ENCODE measurements at regions not wholly inside any gene's neighbourhood (a gene's known extent, or its start where the extent isn't known, plus 50 kb on each side); places are given as distances from the start of the nearest gene placed in this dataset.

DNA sequence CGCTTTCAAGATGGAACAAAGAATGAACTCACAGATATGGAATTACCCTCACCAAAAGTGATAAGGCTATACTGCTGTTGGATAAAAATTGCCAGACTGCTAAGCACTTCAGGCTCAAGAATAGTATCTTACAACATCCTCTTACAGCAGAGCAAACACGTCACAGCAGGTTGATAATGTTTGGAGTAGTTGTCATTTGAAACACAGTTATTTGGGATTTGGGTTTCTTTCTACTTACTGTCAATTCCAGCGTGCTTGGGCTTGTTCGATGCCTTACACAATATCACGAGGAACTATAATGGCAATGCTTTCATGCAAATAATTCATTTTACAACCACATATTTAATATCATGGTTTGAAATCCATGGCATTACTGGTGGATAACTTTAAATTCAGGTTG lies 1223.7 kb upstream of the AGA start:
- no peak overlapping the region for H3K4me3 ChIP-seq (ENCODE audit: low read length)

DNA sequence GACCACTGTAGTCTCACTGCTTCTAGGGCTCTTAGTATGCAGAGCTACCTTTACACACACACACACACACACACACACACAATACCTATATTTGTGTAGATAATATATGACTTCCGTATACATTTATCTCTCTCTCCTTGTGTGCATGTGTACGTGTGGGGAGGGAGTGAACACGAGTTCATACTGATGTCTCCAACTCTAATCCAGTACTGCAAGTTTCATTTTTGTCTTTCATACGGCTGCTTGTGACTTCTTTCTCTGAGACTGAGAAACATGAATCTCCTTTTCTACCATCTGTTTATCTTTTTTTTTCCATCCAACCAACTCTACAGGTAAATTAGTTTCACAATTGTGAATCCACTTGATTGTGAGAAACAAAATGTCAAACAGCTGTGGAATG lies 1229.5 kb upstream of the AGA start:
- H2BK120ac ChIP-seq (ENCODE audit: low read depth, low read length) = no peak overlapping the region
- H3K56ac ChIP-seq (ENCODE audit: low read length) = no peak overlapping the region
- H3K27ac ChIP-seq (ENCODE audit: low read depth, low read length) = no peak overlapping the region
- no CpG with 5 or more reads among the region's 4 CpGs for WGBS (ENCODE audit: extremely low coverage, insufficient coverage, low lambda C conversion rate)
- no peak overlapping the region for H3K18ac ChIP-seq (ENCODE audit: low read length)
- H3K79me2 ChIP-seq (ENCODE audit: control insufficient read depth, insufficient read depth, low read length) = no peaks in the 10 kb centered on the region
- H3K4me3 ChIP-seq (ENCODE audit: low read length) = no peak overlapping the region
- H2BK5ac ChIP-seq (ENCODE audit: low read length) = no peak overlapping the region
- H3K27me3 ChIP-seq (ENCODE audit: insufficient read depth, low read length, poor library complexity) = no peaks in the 10 kb centered on the region
- no peak overlapping the region for H3K4me2 ChIP-seq (ENCODE audit: low read length)
- H4K5ac ChIP-seq (ENCODE audit: low read length) = no peak overlapping the region
- H3K9ac ChIP-seq (ENCODE audit: low read length) = no peak overlapping the region
- no peaks in the 10 kb centered on the region for H3K79me1 ChIP-seq (ENCODE audit: low read length)
- no peak overlapping the region for H3K4ac ChIP-seq (ENCODE audit: low read depth, low read length)
- no peaks in the 10 kb centered on the region for H3K36me3 ChIP-seq (ENCODE audit: control insufficient read depth, insufficient read depth, low read length)
- H3K23ac ChIP-seq (ENCODE audit: low read length) = no peak overlapping the region
- H2AK5ac ChIP-seq (ENCODE audit: low read length) = no peak overlapping the region
- no peaks in the 10 kb centered on the region for H3K4me1 ChIP-seq (ENCODE audit: control insufficient read depth, low read depth, low read length)
- H4K8ac ChIP-seq (ENCODE audit: low read depth, low read length) = no peak overlapping the region
- no peak overlapping the region for H2BK15ac ChIP-seq (replicated peaks; ENCODE audit: low read depth)
- DNase-seq = no peak

More for the DNA sequence above, 1223.7 kb upstream of the AGA start:
- Histone ChIP-seq H4K8ac (ENCODE audit: low read depth, low read length) (no peak overlapping the region), H4K5ac (ENCODE audit: low read length) (no peak overlapping the region), H3K9ac (ENCODE audit: low read length) (no peak overlapping the region), H2BK15ac (replicated peaks; ENCODE audit: low read depth) (no peak overlapping the region), H3K23ac (ENCODE audit: low read length) (no peak overlapping the region), H3K4me2 (ENCODE audit: low read length) (no peak overlapping the region), H2BK120ac (ENCODE audit: low read depth, low read length) (no peak overlapping the region), H3K18ac (ENCODE audit: low read length) (no peak overlapping the region), H3K56ac (ENCODE audit: low read length) (no peak overlapping the region), H3K4ac (ENCODE audit: low read depth, low read length) (no peak overlapping the region), H2BK5ac (ENCODE audit: low read length) (no peak overlapping the region), H3K79me2 (ENCODE audit: control insufficient read depth, insufficient read depth, low read length) (no peaks in the 10 kb centered on the region), H3K4me1 (ENCODE audit: control insufficient read depth, low read depth, low read length) (no peaks in the 10 kb centered on the region), H2AK5ac (ENCODE audit: low read length) (no peak overlapping the region), H3K27me3 (ENCODE audit: insufficient read depth, low read length, poor library complexity) (no peaks in the 10 kb centered on the region), H3K36me3 (ENCODE audit: control insufficient read depth, insufficient read depth, low read length) (no peaks in the 10 kb centered on the region), H3K27ac (ENCODE audit: low read depth, low read length) (no peak overlapping the region), H3K79me1 (ENCODE audit: low read length) (no peaks in the 10 kb centered on the region)
- no peak for DNase-seq
- no CpG with 5 or more reads among the region's 5 CpGs for WGBS (ENCODE audit: extremely low coverage, insufficient coverage, low lambda C conversion rate)

DNA sequence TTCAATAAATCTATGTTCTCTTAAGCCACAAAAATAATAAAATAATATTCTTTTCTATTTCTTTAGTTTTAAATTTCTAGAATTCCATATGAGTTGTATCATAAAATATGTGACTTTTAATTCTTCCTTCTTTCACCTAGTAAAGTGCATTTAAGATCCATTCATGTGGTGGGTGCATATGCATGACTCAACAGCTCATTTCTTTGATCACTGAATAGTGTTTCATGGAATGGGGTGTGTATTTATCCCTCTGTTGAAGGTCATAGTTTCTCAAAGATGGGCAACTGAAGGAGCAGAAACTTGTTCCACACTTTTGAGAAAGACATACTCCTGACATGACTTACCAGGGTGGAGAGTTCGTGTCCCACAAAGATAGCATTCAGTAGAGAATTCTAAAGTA lies 1230.3 kb upstream of the AGA start:
- Histone ChIP-seq H3K23ac (ENCODE audit: low read length) (no peak overlapping the region), H2BK120ac (ENCODE audit: low read depth, low read length) (no peak overlapping the region)

DNA sequence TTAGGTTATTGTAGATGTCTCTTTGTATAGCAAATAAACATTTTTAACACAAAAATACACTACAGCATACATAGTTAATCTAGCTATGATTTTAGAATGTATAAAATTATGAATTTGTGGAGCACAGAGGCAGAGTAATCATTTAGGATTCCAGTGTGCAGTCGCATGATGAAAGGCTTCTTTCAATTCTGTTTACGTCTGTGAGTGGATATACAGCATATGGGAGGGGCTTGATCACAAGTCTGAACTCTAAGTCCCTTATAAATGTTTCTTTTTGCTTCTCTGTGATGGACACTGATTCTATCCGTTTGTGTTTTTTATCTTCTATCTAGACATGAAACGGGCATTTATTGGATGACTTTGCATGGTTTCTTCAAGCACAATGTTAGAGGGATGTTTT lies 1239.6 kb upstream of the AGA start:
- no peak for DNase-seq
- H3K27me3 ChIP-seq (ENCODE audit: insufficient read depth, low read length, poor library complexity) = no peaks in the 10 kb centered on the region
- WGBS (ENCODE audit: extremely low coverage, insufficient coverage, low lambda C conversion rate) = no CpG with 5 or more reads among the region's 4 CpGs
- no peak overlapping the region for H2AK5ac ChIP-seq (ENCODE audit: low read length)
- H3K18ac ChIP-seq (ENCODE audit: low read length) = no peak overlapping the region
- no peaks in the 10 kb centered on the region for H3K36me3 ChIP-seq (ENCODE audit: control insufficient read depth, insufficient read depth, low read length)
- no peak overlapping the region for H3K4me3 ChIP-seq (ENCODE audit: low read length)
- no peak overlapping the region for H3K27ac ChIP-seq (ENCODE audit: low read depth, low read length)
- H4K8ac ChIP-seq (ENCODE audit: low read depth, low read length) = no peak overlapping the region
- no peaks in the 10 kb centered on the region for H3K4me1 ChIP-seq (ENCODE audit: control insufficient read depth, low read depth, low read length)
- no peak overlapping the region for H3K4ac ChIP-seq (ENCODE audit: low read depth, low read length)
- H2BK5ac ChIP-seq (ENCODE audit: low read length) = no peak overlapping the region
- no peak overlapping the region for H3K9ac ChIP-seq (ENCODE audit: low read length)
- H3K56ac ChIP-seq (ENCODE audit: low read length) = no peak overlapping the region
- no peak overlapping the region for H2BK120ac ChIP-seq (ENCODE audit: low read depth, low read length)
- H3K79me2 ChIP-seq (ENCODE audit: control insufficient read depth, insufficient read depth, low read length) = no peaks in the 10 kb centered on the region
- no peak overlapping the region for H2BK15ac ChIP-seq (replicated peaks; ENCODE audit: low read depth)
- H4K5ac ChIP-seq (ENCODE audit: low read length) = no peak overlapping the region
- no peak overlapping the region for H3K4me2 ChIP-seq (ENCODE audit: low read length)
- no peaks in the 10 kb centered on the region for H3K79me1 ChIP-seq (ENCODE audit: low read length)
- H3K23ac ChIP-seq (ENCODE audit: low read length) = no peak overlapping the region

More for the DNA sequence above, 1230.3 kb upstream of the AGA start:
- Histone ChIP-seq H3K4me3 (ENCODE audit: low read length) (no peak overlapping the region), H3K27ac (ENCODE audit: low read depth, low read length) (no peak overlapping the region), H3K36me3 (ENCODE audit: control insufficient read depth, insufficient read depth, low read length) (no peaks in the 10 kb centered on the region), H3K18ac (ENCODE audit: low read length) (no peak overlapping the region), H4K8ac (ENCODE audit: low read depth, low read length) (no peak overlapping the region), H4K5ac (ENCODE audit: low read length) (no peak overlapping the region), H2BK5ac (ENCODE audit: low read length) (no peak overlapping the region), H3K4ac (ENCODE audit: low read depth, low read length) (no peak overlapping the region), H3K79me1 (ENCODE audit: low read length) (no peaks in the 10 kb centered on the region), H3K9ac (ENCODE audit: low read length) (no peak overlapping the region), H3K79me2 (ENCODE audit: control insufficient read depth, insufficient read depth, low read length) (no peaks in the 10 kb centered on the region), H3K4me1 (ENCODE audit: control insufficient read depth, low read depth, low read length) (no peaks in the 10 kb centered on the region), H3K27me3 (ENCODE audit: insufficient read depth, low read length, poor library complexity) (no peaks in the 10 kb centered on the region), H2AK5ac (ENCODE audit: low read length) (no peak overlapping the region), H3K4me2 (ENCODE audit: low read length) (no peak overlapping the region), H3K56ac (ENCODE audit: low read length) (no peak overlapping the region), H2BK15ac (replicated peaks; ENCODE audit: low read depth) (no peak overlapping the region)
- no peak for DNase-seq
- no CpG with 5 or more reads among the region's 1 CpG for WGBS (ENCODE audit: extremely low coverage, insufficient coverage, low lambda C conversion rate)

DNA sequence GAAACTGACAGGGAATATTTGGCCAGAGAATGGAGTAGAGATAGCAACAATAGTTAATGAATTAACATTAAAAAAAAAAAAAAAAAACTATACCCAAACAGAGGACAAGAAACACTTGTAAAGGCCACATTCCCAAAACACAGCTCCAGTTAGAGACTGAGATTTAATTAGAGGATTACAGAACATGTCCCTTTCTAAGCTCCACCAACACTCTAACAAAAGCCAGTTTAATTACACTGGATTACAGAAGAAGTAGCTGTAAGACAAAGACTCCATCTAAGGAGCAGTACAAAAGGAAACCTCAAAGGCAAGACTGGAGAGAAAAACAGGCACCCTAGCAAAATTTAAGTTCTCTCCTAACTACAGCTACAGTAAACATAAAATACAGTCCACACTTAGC lies 1247.7 kb upstream of the AGA start:
- no peaks in the 10 kb centered on the region for H3K27me3 ChIP-seq (ENCODE audit: insufficient read depth, low read length, poor library complexity)
- H3K27ac ChIP-seq (ENCODE audit: low read depth, low read length) = no peak overlapping the region
- no peak for DNase-seq
- no peaks in the 10 kb centered on the region for H3K4me1 ChIP-seq (ENCODE audit: control insufficient read depth, low read depth, low read length)
- H3K9ac ChIP-seq (ENCODE audit: low read length) = no peak overlapping the region
- no peak overlapping the region for H4K8ac ChIP-seq (ENCODE audit: low read depth, low read length)
- H2BK5ac ChIP-seq (ENCODE audit: low read length) = no peak overlapping the region
- H3K23ac ChIP-seq (ENCODE audit: low read length) = no peak overlapping the region
- H2AK5ac ChIP-seq (ENCODE audit: low read length) = no peak overlapping the region
- H3K18ac ChIP-seq (ENCODE audit: low read length) = no peak overlapping the region
- H3K4me3 ChIP-seq (ENCODE audit: low read length) = no peak overlapping the region
- no peak overlapping the region for H4K5ac ChIP-seq (ENCODE audit: low read length)
- H2BK120ac ChIP-seq (ENCODE audit: low read depth, low read length) = no peak overlapping the region
- no peak overlapping the region for H3K4me2 ChIP-seq (ENCODE audit: low read length)
- no peak overlapping the region for H3K4ac ChIP-seq (ENCODE audit: low read depth, low read length)
- no peaks in the 10 kb centered on the region for H3K36me3 ChIP-seq (ENCODE audit: control insufficient read depth, insufficient read depth, low read length)
- no peak overlapping the region for H3K56ac ChIP-seq (ENCODE audit: low read length)
- no peak overlapping the region for H2BK15ac ChIP-seq (replicated peaks; ENCODE audit: low read depth)
- H3K79me1 ChIP-seq (ENCODE audit: low read length) = no peaks in the 10 kb centered on the region
- no peaks in the 10 kb centered on the region for H3K79me2 ChIP-seq (ENCODE audit: control insufficient read depth, insufficient read depth, low read length)

DNA sequence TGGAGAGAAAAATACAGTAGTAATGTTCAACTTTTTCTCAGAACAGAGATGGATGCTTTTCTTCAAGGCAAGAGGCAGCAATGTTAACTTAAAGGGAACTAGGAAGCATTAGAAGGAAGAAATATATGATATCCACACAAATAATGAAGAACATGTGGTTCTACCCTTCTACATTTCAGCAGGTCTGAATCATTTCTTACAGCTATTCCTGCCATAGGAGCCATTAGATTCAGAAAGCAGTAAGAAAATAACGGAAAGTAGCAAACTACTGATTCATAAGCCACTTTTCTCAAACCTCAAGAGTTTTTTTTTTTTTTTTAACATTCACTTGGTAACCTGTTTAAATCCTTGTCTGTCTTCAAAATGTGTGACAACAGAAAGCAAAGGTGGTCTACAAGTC lies 1251.6 kb upstream of the AGA start:
- Histone ChIP-seq H3K4me2 (ENCODE audit: low read length) (no peak overlapping the region), H2BK15ac (replicated peaks; ENCODE audit: low read depth) (no peak overlapping the region), H3K4me3 (ENCODE audit: low read length) (no peak overlapping the region), H3K56ac (ENCODE audit: low read length) (no peak overlapping the region), H3K27me3 (ENCODE audit: insufficient read depth, low read length, poor library complexity) (no peaks in the 10 kb centered on the region), H3K27ac (ENCODE audit: low read depth, low read length) (no peak overlapping the region), H3K18ac (ENCODE audit: low read length) (no peak overlapping the region), H3K4ac (ENCODE audit: low read depth, low read length) (no peak overlapping the region), H4K8ac (ENCODE audit: low read depth, low read length) (no peak overlapping the region), H2BK120ac (ENCODE audit: low read depth, low read length) (no peak overlapping the region), H3K36me3 (ENCODE audit: control insufficient read depth, insufficient read depth, low read length) (no peaks in the 10 kb centered on the region), H3K9ac (ENCODE audit: low read length) (no peak overlapping the region), H4K5ac (ENCODE audit: low read length) (no peak overlapping the region), H3K79me2 (ENCODE audit: control insufficient read depth, insufficient read depth, low read length) (no peaks in the 10 kb centered on the region), H3K79me1 (ENCODE audit: low read length) (no peaks in the 10 kb centered on the region), H2BK5ac (ENCODE audit: low read length) (no peak overlapping the region), H3K4me1 (ENCODE audit: control insufficient read depth, low read depth, low read length) (no peaks in the 10 kb centered on the region), H3K23ac (ENCODE audit: low read length) (no peak overlapping the region), H2AK5ac (ENCODE audit: low read length) (no peak overlapping the region)
- no peak for DNase-seq
- WGBS (ENCODE audit: extremely low coverage, insufficient coverage, low lambda C conversion rate) = no CpG with 5 or more reads among the region's 1 CpG

All from mesendoderm (in vitro differentiated cells).